ENCODE measurements at regions not wholly inside any gene's neighbourhood (a gene's known extent, or its start where the extent isn't known, plus 50 kb on each side); places are given as distances from the start of the nearest gene placed in this dataset.
"Not testable (repeated sequence)": the region's sequence is repeated elsewhere in the genome, so short reads cannot be mapped to it uniquely, and the experiment has no call there.

DNA sequence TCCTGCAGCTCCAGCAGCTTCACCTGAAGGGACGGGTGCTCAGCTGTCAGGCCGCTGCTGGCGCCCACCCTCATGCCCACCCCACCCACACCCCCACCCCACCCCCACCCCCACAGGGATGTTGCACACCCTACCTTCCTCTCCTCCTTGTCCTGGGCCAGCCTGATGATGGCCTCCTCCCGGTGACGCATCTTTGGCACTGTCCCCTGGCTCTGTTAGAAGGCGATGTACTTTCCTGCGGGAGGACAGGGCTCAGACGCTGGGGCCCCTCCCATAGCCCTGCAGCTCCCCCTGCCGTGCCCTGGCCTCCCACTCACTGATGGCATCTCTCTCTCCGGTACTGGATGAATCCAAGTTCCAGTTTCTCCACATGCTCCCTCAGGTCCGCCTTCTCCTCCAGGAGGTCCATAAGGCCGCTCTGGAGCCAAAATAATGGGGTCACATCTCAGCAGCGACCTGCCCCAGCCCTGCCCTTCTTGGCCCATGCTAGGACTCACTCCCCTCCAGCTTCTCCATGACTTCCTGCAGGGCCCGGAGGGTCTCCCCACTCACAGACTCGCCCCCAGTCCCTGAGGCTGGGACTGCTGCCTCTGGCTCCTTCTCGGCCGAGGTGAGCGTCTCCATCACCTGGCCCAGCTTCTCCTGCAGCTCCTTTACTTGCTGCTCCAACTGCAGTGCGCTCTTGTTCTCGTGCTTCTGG lies 55.2 kb downstream of the GOLGA8B start:
- DNase-seq: not testable (repeated sequence)

DNA sequence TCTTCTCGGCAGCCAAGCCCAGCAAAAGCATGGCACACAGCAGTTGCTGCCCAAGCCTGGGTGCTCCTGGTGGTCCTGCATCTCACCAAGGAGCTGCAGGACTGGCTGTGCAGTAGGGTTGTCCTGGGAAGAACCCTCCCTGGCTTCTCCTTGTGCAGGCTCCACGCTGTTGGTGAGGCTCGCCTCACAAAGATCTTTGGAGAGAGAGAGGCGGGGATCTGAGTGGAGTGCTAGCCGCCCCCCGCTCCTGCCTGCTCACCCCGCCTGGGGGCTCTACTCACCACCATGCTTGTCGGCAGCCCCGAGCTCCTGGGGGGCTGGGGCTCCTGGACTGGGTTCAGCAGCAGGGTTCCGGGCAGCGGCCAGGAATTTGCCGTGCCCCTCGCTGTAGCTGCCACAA lies 55.8 kb downstream of the GOLGA8B start:
- DNase-seq: not testable (repeated sequence)

DNA sequence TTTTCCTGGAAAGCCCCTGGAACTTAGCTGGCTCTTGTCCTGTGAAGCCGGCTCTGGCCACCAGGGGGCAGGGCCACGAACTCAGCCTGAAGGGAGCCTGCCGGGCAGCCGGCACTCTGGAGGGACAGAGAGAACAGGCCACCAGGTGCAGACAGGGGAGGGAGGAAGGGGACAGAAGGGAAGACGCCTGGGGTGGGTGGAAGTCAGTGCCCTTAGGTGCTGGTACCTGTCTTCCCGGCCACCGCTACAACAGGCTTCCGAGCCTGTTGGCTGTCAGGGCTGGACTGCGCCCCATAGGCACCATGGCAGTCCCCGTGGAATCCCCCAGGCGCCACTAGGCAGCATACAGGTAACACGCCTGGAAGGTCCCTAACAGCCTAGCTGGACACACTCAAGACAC lies 59.6 kb downstream of the GOLGA8B start:
- not testable (repeated sequence) for DNase-seq

DNA sequence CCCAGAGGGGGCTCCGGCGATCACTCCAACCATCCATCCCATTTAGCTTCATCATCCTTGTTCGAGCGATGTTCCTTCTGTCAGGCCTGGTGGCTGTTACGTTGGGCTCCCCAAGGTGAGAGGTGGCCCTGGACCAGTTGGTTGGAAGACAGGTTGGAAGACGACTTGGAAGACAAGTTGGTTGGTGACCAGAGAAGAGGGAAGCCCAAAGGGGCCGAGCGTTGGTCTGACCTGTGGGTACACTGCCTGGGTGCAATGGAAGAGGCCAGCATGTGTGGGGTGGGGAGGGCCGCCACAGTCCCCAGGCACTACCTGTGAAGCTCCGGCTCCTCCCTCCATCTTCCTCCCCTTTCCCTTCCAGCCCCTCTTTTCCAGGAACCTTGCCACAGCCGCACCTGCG lies 60.9 kb downstream of the GOLGA8B start:
- not testable (repeated sequence) for DNase-seq

DNA sequence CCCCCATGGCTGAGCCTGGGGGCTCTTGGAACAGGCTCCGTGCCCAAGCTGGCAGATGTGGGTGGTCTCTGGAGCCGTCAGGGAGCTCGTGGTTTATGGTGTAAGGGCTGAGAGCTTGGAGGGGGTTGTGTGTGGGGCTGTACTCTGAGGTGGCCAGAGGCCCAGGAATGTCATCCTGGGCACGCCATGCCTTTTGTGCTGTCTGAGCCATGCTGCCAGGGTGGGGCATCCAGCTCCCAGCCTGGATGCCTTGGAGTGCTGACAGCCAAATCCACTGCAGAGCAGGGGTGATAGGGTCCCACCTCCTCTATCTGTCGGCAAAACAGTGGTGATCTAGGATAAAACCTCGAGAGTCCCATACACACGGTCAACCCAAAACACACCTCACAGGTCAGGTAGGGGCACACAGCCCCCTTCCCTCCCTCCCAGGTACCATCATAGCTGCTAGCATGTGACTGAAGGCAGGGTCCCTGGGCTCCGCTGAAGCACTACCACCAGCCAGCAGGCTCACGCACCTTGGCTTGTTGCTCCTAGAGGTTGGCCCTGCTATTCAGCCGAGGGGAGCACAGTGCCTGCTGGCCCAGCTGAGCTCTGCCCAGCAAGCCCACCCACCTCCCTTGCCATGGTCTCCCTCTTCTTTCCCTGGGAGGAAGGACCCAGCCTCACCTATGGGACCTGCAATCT lies 61.5 kb downstream of the GOLGA8B start:
- DNase-seq: not testable (repeated sequence)

DNA sequence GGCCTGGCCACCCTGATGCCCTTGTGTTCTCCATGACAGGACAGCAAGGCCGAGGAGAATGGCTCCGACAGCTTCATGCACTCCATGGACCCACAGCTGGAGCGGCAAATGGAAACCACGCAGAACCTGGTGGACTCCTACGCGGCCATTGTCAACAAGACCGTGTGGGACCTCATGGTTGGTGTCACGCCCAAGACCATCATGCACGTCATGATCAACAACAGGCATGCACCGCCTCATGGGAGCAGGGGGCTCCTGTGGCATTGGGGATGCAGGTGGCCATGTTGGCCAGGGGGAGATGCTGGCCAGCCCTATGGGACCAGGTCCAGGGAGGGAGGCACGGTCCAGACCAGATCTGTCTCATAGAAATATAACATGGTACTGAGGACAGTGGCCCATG lies 62.9 kb downstream of the GOLGA8B start:
- no peak for DNase-seq

DNA sequence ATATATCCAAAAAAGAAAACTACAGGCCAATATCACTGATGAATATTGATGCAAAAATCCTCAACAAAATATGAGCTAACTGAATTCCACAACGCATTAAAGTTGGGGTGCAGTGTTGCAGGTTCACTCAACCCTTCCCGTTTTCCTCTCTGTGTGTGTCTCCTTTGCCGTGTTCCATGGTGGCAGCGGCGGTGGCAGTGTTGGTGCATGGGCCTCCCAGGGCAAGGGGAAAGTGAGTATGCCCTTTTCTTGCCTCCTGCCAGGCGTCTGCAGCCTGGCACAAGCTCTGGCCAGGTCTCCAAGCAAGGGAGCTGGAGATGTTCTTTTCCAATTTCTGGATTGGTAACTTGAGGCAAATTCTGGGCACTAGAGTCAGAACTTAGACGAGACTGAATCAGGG lies 63.4 kb downstream of the GOLGA8B start:
- not testable (repeated sequence) for DNase-seq

DNA sequence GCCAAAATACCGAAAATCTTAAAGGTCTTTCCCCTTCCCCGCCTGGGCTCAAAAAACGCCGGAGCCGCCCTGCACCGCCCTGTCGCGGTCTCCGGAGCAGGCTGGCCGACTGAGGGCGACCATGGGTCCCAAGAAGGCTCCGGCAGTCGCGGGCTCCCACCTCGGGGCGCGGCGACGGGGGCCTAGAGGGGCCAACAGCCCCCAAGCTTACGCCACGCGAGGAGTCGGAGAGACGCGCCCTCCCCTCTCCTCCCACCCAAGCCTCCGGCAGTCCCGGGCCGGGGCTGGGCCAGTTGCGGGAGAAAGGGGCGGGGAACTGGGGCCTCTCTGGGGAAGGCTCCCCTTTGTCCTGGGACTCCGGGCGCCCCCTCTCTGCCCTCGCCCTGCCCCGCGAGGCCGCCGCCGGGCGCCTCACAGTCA lies 69.2 kb downstream of the GOLGA8B start:
- peak; percentile 30 for DNase-seq

DNA sequence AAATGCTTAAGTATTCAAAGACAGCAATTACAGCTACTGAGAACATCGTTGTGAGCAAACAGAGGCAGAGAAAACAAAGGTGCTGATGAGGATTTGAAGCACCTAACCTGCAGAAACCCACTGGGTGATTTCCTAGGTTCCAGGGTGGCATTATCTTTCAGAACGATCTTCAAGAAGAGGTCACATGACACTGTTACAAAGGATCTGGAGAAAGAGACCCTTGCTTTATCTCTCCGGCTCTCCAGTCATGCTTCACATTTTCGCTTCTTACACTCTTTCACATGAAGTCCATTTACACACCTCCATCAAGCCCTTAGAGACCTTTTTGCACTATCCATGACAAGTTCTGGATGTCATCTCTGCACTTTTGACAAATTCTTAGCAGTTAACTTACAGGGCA lies 70.8 kb downstream of the GOLGA8B start:
- no peak for DNase-seq

DNA sequence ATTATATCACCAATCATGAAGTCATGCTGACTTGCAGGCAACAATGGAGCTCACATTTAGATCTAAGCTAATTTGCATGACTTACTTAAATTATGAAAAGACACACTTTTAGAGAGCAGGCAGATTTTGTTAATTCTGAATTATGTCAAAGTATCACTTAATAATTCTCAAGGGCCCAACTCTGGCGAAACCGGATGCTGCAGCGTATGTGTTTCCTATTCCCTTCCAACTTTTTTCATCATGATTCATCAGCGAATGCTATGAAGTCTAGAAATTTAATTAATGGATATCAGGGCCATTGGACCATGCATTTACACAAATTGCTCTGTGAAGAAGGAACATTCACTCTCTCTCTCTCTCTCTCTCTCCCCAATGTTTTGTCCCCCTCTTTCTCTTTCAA lies 63.5 kb upstream of the GOLGA8A start:
- no peak for DNase-seq

DNA sequence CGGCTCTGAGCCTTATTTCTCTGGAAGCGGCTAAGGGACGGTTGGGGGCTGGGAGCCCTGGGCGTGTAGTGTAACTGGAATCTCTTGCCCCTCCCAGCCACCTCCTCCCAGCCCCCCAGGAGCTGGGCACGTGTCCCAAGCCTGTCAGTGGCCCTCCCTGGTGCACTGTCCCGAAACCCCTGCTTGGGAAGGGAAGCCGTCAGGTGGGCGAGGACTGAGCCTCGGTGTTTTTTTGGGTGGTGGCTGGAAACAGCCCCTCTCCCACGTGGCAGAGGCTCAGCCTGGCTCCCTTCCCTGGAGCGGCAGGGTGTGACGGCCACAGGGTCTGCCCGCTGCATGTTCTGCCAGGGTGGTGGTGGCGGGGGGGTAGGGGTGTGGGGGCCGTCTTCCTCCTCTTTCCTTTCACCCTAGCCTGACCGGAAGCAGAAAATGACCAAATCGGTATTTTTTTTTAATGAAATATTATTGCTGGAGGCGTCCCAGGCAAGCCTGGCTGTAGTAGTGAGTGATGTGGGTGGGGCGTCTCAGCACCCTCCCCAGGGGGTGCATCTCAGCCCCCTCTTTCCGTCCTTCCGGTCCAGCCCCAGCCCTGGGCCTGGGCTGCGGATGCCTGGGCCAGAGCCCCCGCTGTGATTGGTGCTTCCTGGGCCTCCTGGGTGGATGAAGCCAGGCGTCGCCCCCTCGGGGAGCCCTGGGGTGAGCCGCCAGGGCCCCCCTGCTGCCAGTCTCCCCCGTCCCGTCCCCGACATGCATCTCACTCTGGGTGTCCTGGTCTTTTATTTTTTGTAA lies 58.8 kb upstream of the GOLGA8A start:
- DNase-seq: no peak

DNA sequence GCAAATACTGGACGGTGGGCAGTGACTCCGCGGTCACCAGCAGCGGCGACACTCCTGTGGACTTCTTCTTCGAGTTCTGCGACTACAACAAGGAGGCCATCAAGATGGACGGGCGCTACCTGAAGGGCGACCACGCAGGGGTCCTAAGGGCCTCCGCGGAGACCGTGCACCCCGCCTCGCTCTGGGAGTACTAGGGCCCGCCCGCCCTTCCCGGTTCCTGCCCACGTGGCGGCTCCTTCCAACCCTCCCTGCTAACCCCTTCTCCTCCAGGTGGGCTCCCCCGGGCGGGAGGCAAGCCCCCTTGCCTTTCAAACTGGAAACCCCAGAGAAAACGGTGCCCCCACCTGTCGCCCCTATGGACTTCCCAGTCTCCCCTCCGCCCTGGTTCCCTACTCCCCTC lies 58.1 kb upstream of the GOLGA8A start:
- DNase-seq: not testable (repeated sequence)

DNA sequence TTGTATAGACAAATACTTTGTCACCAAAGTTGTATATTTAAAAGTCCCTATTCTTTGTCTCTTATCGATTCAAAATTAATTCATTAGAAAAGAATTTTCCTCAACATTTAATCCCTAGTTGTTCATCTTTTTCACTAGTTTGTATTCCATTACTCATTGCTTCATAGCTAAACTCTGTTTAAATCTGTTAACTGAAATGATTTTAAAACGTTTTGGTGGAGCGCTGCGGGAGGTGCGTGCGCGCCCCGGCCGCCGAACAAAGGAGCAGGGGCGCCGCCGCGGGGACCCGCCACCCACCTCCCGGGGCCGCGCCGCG lies 56.4 kb upstream of the GOLGA8A start:
- no peak for DNase-seq

DNA sequence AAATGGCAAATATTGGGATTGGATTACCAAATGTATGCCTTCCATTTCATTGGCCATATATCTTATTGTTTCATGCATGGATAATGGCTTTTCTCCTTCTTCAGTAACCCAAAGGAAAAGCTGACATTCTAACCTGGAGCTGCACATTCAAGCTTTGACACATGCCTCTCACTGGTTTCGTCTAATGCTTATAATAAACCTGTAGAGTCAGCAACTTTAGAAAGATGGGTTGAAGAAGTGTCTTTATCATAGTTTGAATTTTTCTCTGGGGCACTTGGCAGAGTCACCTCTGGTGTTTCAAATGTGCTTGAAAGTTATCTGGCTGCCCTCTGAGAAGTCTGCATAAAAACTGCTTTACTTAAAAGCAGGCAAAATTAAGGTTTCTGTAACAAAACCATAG lies 55.4 kb upstream of the GOLGA8A start:
- no peak for DNase-seq

DNA sequence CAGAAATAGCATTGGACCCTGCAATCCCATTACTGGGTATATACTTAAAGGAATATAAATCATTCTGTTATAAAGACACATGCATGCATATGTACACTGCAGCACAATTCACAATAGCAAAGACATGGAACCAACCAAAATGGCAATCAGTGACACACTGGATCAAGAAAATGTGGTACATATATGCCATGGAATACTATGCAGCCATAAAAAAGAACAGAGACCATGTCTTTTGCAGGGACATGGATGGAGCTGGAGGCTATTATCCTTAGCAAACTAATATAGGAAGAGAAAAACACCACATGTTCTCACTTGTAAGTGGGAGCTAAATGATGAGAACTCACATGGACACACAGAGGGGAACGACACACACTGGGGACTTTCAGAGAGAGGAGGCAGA lies 53.9 kb upstream of the GOLGA8A start:
- not testable (repeated sequence) for DNase-seq

DNA sequence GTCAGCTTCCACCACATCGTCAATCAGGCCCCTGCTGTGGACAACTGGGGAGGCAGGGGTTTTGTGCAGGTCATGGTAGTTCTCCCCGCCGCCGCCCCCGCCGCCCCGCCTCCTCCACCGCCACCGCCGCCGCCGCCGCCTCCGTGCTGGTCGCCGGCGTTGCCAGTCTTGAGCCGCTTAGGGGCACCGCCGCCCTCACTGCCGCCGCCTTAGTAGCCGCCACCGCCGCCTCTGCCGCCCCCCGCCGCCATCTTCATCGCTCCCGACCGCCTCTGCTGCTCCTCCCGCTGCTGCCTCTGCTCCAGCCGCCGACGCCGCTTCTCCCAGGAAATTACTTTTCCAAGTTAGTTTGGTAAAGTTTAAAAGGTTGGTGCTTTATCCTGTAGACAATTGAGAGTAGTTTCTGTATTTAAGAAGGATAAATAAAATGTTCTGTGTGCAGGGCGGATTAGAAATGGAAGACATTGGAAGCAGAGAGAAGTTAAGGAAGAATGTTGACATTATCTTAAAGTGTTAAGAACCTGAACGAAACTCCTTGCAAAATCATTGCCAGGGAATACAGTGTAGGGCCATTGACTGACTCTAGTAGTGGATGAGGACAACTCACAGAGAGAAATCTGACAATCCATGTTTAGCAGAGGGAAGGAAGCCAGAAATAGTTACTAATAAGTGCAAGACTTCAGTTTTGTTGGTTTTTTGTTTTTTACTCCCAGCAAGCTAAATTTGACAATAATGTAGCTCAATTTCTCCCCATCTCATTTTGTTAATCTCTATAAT lies 53.0 kb upstream of the GOLGA8A start:
- DNase-seq: no peak

DNA sequence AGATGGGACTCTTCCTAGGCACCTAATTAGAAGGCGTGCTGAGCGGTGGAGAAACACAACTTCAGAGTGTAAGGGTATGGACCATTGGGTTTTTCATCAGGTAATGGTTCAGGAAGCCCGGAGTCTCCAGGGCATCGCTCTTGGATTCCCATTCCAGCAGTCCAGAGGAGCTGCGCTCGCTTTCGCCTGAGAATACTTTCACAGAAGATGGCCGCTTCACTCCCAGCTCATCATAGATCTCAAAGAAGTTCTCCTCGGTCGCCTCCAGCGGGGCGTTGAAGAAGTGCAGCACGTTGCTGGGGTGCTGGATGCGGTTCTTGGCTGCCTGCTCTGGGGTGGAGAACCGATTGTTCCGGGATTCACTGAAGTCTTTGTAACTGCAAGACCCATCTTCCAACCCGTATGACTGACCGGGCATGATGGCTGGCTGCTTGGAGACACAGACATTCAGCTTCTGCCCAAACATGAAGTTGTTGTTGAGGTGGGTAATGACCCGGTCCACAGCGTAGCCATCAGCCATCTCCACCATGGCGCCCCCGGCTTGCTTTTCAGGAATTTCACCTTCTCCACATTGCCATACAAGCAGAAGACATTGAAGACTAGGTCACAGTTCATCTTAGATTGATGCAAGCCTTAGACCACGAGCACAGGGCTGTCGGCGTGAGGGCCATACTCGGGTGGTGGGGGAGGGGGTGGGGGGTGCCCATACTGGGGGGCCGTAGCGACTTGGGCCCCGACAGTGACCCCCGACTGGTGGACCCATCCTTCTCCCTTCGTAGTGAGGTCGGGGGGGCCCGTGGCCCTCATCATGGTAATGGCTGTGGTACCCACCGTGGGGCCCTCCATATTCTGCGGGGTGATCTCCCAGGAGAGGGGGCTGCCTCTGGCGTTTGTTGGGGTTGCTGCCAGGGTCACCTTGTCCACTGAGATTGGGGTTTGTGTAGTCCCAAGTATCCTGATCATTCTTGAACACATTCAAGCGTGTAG lies 51.7 kb upstream of the GOLGA8A start:
- not testable (repeated sequence) for DNase-seq

Measured in fibroblast of skin of back (primary cell).